NB4 (cell line): ENCODE measurements at regions not wholly inside any gene's neighbourhood (a gene's known extent, or its start where the extent isn't known, plus 50 kb on each side); places are given as distances from the start of the nearest gene placed in this dataset.
"Not testable (repeated sequence)": the region's sequence is repeated elsewhere in the genome, so short reads cannot be mapped to it uniquely, and the experiment has no call there.

ENCODE experiments used
- DNase-seq: peaks from one replicate; pipeline ENCODE4 v3.0.0; 2010; ENCODE audit warnings: low read depth
- H3K4me3 ChIP-seq: one replicate; pipeline ENCODE4 v1.5.1; 2011; ENCODE audit warnings: mild to moderate bottlenecking, low read depth, low read length, moderate library complexity
- MAX ChIP-seq: IDR thresholded peaks from 2 replicates; pipeline ENCODE4 v1.6.1; 2011; ENCODE audit warnings: low read depth, low read length
- MYC ChIP-seq: IDR thresholded peaks from 2 replicates; pipeline ENCODE4 v1.6.1; 2011; ENCODE audit warnings: low read depth, low read length
- POLR2A ChIP-seq: IDR thresholded peaks from 2 replicates; pipeline ENCODE4 v1.6.1; 2011; ENCODE audit warnings: mild to moderate bottlenecking; ENCODE audit not compliant: insufficient read length; ENCODE audit errors: extremely low read depth
- TF ChIP-seq, protein P1 (sequence below): IDR thresholded peaks from one replicate; pipeline ENCODE4 v1.5.1; 2012; ENCODE audit warnings: low read depth, low read length

DNA sequence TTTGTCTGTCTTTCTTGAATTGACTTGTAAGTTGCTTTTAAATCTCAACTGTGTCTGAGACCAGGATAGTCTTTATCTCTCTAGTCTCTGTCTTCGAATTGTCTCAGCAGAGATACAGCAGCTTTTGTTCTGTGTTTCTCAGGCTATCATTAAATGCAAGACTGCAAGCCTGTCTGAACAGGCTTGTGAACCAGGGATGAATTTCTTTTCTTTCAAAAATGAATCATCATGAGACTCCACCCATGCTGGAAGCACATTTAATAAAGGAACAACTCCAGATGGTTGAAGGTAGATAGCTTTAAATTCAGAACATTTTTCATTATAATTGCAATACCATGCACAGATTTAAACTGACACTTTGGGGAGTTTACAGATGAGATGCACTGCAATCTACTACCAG is 155.9 kb downstream of the SEC23IP start:
- no peak for TF ChIP-seq MYC
- TF ChIP-seq, protein P1, sequence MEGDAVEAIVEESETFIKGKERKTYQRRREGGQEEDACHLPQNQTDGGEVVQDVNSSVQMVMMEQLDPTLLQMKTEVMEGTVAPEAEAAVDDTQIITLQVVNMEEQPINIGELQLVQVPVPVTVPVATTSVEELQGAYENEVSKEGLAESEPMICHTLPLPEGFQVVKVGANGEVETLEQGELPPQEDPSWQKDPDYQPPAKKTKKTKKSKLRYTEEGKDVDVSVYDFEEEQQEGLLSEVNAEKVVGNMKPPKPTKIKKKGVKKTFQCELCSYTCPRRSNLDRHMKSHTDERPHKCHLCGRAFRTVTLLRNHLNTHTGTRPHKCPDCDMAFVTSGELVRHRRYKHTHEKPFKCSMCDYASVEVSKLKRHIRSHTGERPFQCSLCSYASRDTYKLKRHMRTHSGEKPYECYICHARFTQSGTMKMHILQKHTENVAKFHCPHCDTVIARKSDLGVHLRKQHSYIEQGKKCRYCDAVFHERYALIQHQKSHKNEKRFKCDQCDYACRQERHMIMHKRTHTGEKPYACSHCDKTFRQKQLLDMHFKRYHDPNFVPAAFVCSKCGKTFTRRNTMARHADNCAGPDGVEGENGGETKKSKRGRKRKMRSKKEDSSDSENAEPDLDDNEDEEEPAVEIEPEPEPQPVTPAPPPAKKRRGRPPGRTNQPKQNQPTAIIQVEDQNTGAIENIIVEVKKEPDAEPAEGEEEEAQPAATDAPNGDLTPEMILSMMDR, result no peak
- no peak for TF ChIP-seq MAX
- no peak for DNase-seq
- no peak overlapping the region for H3K4me3 ChIP-seq

- H3K4me3 ChIP-seq, result no peak overlapping the region
- no peak for DNase-seq
- TF ChIP-seq POLR2A, result no peak
- no peak for TF ChIP-seq MYC
- TF ChIP-seq, protein P1, result no peak
- TF ChIP-seq MAX, result no peak
Measured at GRCh38 chr10:120051671-120052070, 159.1 kb downstream of the SEC23IP start.

GRCh38 chr10:120052964-120053702 is 160.6 kb downstream of the SEC23IP start:
- no peak overlapping the region for H3K4me3 ChIP-seq
- no peak for DNase-seq

DNA sequence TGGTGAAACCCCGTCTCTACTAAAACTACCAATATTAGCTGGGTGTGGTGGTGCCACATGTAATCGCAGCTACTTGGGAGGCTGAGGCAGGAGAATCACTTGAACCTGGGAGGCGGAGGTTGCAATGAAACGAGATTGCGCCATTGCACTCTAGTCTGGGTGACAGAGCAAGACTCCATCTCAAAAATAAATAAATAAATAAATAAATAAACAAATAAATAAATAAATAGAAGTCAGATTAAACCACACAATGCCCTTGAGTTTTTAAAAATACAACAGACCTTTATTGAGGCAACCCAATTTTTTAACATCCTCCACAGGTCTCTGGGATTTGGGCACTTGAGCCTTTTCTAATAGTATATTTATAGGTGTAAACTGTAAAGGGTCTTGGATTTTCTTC is 167.3 kb downstream of the SEC23IP start:
- H3K4me3 ChIP-seq, DNase-seq: not testable (repeated sequence)

More at GRCh38 chr10:120052964-120053702, 160.6 kb downstream of the SEC23IP start:
- TF ChIP-seq POLR2A (no peak), MAX (no peak), MYC (no peak)
- TF ChIP-seq, protein P1, result no peak

DNA sequence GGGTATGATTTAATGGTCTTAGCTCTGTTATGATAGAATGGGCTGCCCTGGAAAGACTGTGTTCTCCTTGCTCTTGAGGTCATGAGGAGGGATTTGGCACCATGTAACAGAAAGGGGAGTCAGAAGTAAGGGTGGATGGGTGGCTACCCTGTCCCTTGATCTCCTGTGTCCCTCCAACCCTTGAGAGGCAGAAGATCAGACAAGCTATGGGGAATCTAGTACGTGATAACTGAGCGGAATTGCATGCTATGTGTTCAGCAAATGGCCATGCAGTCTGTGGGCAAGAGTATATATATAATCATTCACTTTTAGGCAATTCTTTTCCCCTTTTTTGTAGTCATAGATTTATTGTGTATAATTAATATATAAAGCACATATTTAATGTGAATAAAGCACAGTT is 174.9 kb downstream of the SEC23IP start:
- H3K4me3 ChIP-seq, result no peak overlapping the region
- DNase-seq, result no peak
- TF ChIP-seq, protein P1, result no peak
- TF ChIP-seq POLR2A (no peak), MAX (no peak)

- no peak for DNase-seq
- TF ChIP-seq MAX (no peak), POLR2A (no peak), MYC (no peak)
- TF ChIP-seq, protein P1, result no peak
- no peak overlapping the region for H3K4me3 ChIP-seq
Measured at GRCh38 chr10:120069700-120070099, 177.2 kb downstream of the SEC23IP start.
